Bronchial epithelial cell (primary cell): ENCODE measurements at regions not wholly inside any gene's neighbourhood (a gene's known extent, or its start where the extent isn't known, plus 50 kb on each side); places are given as distances from the start of the nearest gene placed in this dataset.
A peak's percentile ranks its signal among the peaks of the same experiment; 100 is the strongest.

Experiments used
- DNase-seq: peaks from one replicate; pipeline ENCODE4 v3.0.0-alpha.2; 2010; ENCODE audit warnings: low read depth
- FAIRE-seq: peaks from 2 replicates; lab custom pipeline; 2011; peaks lifted over from hg19 to GRCh38; lab: Jason Lieb, UNC
- H3K27me3 ChIP-seq: 2 replicates; pipeline ENCODE4 v1.5.1; 2011; ENCODE audit warnings: low read length; ENCODE audit not compliant: control insufficient read depth, insufficient read depth
- H3K36me3 ChIP-seq: 2 replicates; pipeline ENCODE4 v1.5.1; 2011; ENCODE audit warnings: low read length; ENCODE audit not compliant: control insufficient read depth, insufficient read depth
- H3K4me3 ChIP-seq: 2 replicates; pipeline ENCODE4 v1.5.1; 2011; ENCODE audit warnings: mild to moderate bottlenecking, low read depth, low read length, control low read depth
- TF ChIP-seq, protein P1 (sequence below): IDR thresholded peaks from 2 replicates; pipeline ENCODE4 v1.5.1; 2011; ENCODE audit warnings: mild to moderate bottlenecking, moderate library complexity, low read length, control low read depth, inconsistent platforms; ENCODE audit not compliant: insufficient read depth, severe bottlenecking

DNA sequence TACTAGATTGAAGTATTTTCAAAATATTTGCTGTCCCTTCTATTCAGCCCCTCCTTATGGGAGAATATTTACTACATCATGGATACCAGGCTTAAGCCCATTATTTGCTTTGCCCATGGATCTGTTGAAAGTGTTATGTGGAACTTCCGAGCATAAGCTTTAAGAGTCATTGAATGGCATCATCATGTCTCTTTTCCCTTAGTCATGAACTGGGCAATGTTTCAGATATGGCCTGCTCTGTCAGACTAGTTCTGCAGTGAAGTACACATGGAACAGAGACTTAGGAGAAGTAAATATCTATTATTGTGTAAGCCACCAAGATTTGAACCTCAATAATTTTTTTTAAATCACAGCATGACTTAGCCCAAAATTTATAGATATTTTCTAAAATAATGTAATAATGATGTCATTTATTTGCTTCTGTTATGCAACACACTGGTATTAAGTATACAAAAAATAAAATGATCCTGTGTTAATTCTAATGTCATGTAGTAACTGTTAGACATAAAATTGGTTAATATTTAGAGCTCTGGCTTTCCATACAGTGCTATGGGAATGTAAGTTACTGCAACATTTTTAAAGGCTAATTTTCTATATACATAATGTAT is 1097.3 kb downstream of the SLC16A7 start:
- FAIRE-seq (no peak), DNase-seq (peak; percentile 63)
- TF ChIP-seq, protein P1, sequence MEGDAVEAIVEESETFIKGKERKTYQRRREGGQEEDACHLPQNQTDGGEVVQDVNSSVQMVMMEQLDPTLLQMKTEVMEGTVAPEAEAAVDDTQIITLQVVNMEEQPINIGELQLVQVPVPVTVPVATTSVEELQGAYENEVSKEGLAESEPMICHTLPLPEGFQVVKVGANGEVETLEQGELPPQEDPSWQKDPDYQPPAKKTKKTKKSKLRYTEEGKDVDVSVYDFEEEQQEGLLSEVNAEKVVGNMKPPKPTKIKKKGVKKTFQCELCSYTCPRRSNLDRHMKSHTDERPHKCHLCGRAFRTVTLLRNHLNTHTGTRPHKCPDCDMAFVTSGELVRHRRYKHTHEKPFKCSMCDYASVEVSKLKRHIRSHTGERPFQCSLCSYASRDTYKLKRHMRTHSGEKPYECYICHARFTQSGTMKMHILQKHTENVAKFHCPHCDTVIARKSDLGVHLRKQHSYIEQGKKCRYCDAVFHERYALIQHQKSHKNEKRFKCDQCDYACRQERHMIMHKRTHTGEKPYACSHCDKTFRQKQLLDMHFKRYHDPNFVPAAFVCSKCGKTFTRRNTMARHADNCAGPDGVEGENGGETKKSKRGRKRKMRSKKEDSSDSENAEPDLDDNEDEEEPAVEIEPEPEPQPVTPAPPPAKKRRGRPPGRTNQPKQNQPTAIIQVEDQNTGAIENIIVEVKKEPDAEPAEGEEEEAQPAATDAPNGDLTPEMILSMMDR = no peak
- H3K36me3 ChIP-seq = no peaks in the 10 kb centered on the region
- H3K4me3 ChIP-seq = no peak overlapping the region
- H3K27me3 ChIP-seq = no peaks in the 10 kb centered on the region

DNA sequence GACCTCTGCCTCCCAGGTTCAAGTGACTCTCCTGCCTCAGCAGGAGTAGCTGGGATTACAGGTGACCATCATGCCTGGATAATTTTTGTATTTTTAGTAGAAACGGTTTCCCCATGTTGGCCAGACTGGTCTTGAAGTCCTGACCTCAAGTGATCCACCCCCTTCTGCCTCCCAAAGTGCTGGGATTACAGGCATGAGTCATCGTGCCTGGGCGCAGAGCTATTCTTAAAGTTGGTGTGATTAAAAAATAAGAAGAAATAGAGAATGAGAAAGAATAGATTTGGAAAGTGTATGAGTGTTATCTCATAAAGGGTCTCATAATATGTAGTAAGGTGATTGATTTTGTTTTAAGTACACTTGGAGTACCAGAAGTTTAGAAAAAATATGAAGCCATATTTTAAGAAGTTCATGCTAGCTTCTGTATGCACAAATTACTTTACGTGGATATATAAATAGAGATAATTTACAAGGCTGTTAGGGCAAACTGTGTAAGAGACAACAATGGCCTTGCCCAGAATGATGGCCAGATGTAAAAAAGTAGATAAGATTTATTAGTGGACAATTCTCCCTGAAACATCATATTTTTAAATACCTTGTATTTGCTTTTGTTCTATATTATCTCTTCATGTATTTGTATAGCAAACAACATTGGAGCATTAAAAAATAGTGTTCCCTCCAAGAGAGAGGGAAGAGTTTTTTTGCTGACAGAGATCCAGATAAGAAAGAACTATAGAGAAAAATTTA is 1108.5 kb downstream of the SLC16A7 start:
- DNase-seq (no peak), FAIRE-seq (no peak)
- TF ChIP-seq, protein P1 = no peak
- Histone ChIP-seq H3K4me3 (no peak overlapping the region), H3K27me3 (no peaks in the 10 kb centered on the region), H3K36me3 (no peaks in the 10 kb centered on the region)

DNA sequence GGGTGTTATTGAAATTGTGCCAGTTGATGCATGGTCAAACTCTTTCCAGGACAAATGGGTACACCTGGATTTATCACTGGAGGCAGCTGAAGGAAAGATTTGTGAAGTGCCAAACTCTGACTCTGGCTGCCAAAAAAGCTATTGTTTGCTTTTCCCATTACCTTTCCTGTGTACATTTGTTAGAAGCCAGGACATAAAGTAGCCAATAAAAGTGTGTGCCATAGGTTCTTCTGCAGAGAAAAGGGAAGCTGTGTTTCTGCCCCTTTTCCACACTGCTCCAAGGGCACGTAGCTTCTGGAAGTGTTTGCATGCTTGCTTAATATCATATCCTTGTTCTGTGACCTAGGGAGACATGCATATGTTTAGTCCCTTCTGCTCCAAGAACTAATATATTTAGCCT is 1114.4 kb downstream of the SLC16A7 start:
- H3K4me3 ChIP-seq = no peak overlapping the region
- DNase-seq (no peak), FAIRE-seq (no peak)
- H3K36me3 ChIP-seq = no peaks in the 10 kb centered on the region
- TF ChIP-seq, protein P1 = no peak
- H3K27me3 ChIP-seq = no peaks in the 10 kb centered on the region

DNA sequence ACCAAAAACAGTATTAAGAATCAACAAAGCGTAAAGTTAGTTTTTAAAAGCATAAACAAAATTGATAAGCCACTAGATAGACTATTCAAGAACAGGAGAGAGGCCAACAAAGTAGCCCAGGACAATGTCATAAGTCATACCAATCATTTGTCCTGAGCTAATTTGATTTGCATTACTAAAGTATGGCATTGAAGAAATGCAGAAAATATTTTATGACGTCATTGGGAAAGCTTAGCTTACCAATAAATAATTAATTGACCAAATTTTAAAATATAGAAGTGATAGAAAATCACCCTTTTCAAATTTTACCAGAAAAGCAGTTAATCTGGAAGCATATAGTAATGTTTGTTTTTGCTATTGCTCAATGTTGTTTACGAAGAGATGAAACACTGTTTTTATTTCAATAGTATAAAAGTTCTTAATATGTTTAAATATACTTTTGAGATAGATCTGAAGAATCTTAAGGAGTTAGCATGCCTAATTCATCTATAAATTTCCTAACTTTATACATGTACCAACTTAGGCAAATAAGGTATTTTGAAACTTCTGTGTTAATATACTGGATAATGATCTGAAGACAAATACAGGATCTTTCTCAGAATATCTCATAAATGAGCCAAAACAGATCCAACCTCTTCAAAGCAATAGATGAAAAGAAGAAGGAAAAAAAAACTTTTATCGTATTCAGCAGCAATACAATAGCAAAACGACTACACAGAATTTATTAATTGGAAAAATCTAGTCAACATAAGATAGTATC is 1118.5 kb downstream of the SLC16A7 start:
- no peak for FAIRE-seq

DNA sequence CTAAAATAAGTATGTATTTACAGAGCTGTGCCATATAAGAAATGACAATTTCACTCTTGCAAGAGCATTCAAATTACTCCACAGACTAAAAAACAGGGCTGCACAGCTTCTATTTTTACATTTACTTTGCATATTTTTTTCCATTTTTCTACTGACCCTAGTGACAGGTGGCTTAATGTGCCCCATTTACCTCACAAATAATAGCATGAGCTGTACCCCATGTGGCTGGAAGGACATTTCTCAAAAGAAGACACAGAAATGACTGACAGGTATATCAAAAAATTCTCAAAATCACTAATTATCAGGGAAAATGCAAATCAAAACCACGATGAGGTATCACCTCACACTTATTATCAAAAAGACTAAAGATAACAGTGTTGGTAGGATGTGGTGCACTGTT is 1128.6 kb downstream of the SLC16A7 start:
- Histone ChIP-seq H3K4me3 (no peak overlapping the region), H3K36me3 (no peaks in the 10 kb centered on the region), H3K27me3 (no peaks in the 10 kb centered on the region)
- no peak for FAIRE-seq
- TF ChIP-seq, protein P1 = no peak
- no peak for DNase-seq

More for the DNA sequence above, 1118.5 kb downstream of the SLC16A7 start:
- Histone ChIP-seq H3K27me3 (no peaks in the 10 kb centered on the region), H3K4me3 (no peak overlapping the region), H3K36me3 (no peaks in the 10 kb centered on the region)
- no peak for DNase-seq
- TF ChIP-seq, protein P1 = no peak
